ENCODE measurements at regions not wholly inside any gene's neighbourhood (a gene's known extent, or its start where the extent isn't known, plus 50 kb on each side); places are given as distances from the start of the nearest gene placed in this dataset.

DNA sequence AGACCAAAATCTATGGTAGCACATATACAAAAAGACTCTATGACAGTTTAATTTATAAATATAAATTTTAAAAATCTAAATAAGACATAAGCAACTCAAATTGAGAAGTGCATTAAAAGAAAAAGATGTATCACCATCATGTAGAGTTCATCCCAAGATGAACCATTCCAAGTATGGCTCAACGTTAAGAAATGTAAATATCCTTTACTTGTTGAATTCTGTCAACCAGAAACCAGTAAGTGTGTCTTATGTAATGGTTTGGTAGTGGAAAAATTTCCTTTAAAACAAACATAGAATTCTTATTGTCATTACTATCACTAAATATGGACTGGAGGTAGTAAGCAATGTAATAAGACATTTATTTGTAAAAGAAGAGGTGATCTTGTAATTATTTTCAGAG lies 87.3 kb downstream of the YIPF5 start:
- TF ChIP-seq, protein P1, sequence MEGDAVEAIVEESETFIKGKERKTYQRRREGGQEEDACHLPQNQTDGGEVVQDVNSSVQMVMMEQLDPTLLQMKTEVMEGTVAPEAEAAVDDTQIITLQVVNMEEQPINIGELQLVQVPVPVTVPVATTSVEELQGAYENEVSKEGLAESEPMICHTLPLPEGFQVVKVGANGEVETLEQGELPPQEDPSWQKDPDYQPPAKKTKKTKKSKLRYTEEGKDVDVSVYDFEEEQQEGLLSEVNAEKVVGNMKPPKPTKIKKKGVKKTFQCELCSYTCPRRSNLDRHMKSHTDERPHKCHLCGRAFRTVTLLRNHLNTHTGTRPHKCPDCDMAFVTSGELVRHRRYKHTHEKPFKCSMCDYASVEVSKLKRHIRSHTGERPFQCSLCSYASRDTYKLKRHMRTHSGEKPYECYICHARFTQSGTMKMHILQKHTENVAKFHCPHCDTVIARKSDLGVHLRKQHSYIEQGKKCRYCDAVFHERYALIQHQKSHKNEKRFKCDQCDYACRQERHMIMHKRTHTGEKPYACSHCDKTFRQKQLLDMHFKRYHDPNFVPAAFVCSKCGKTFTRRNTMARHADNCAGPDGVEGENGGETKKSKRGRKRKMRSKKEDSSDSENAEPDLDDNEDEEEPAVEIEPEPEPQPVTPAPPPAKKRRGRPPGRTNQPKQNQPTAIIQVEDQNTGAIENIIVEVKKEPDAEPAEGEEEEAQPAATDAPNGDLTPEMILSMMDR (conservative IDR thresholded peaks at IDR 0.05; ENCODE audit: low read depth, low read length): no peak
- TF ChIP-seq EZH2phosphoT487 (IDR thresholded peaks at IDR 0.05; ENCODE audit: borderline replicate concordance, low read length) (no peak), EZH2 (IDR thresholded peaks at IDR 0.05; ENCODE audit: low read length, unreplicated experiment) (no peak)

All from PC-3 (cell line).